Fibroblast of peridontal ligament (primary cell): ENCODE measurements at regions not wholly inside any gene's neighbourhood (a gene's known extent, or its start where the extent isn't known, plus 50 kb on each side); places are given as distances from the start of the nearest gene placed in this dataset.

Source experiments
- DNase-seq: peaks from one replicate; pipeline ENCODE4 v3.0.0-alpha.2; 2010; ENCODE audit errors: extremely low read depth

GRCh38 chr1:34701326-34702060, 53.4 kb upstream of the GJB5 start:
- DNase-seq, result no peak
